HG02798 (cell line): ENCODE measurements at regions not wholly inside any gene's neighbourhood (a gene's known extent, or its start where the extent isn't known, plus 50 kb on each side); places are given as distances from the start of the nearest gene placed in this dataset.
"Not testable (repeated sequence)": the region's sequence is repeated elsewhere in the genome, so short reads cannot be mapped to it uniquely, and the experiment has no call there.

Source experiments
- ATAC-seq: cut with Tn5 transposase; IDR thresholded peaks from one replicate; pipeline ENCODE4 v1.9.1; 2021; ENCODE audit warnings: mild to moderate bottlenecking; ENCODE audit not compliant: unreplicated experiment, poor library complexity

- ATAC-seq: no peak
Measured at GRCh38 chr12:78568321-78569020, 296.1 kb upstream of the SYT1 start.

GRCh38 chr12:78571953-78572352 lies 292.6 kb upstream of the SYT1 start:
- no peak for ATAC-seq

DNA sequence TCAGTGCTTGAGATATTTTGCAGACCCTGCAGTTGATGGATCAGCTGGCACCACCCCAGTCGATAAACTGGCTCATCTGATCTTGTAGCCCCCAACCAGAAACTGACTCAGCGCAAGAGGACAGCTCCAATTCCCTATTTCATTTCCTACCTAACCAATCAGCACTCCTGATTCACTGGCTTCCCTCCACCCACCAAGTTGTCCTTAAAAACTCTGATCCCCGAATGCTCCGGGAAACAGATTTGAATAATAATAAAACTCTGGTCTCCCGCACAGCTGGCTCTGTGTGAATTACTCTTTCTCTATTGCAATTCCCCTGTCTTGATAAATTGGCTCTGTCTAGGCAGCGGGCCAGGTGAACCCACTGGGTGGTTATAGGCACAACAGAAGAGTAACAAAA lies 289.4 kb upstream of the SYT1 start:
- ATAC-seq: not testable (repeated sequence)

DNA sequence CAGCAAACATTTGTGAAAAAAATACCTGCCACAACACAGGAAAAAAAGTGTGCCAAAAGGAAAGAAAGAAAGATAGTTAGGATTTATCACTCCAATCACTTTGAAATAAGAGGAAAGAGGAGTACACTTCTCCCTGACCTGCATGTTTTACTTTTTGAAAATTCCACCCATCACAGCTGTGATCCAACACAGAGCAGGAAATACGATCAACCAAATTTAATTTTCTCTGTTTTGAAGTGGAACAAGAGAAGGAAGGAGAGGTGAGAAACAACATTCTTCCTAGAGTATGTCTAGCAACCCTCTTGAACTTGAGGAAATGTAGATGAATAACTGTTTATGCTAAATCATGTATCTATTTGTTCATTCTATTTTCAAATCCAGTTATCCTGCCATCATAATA lies 284.7 kb upstream of the SYT1 start:
- ATAC-seq: no peak

GRCh38 chr12:78580296-78580695 lies 284.3 kb upstream of the SYT1 start:
- ATAC-seq: no peak

GRCh38 chr12:78584695-78585094 lies 279.9 kb upstream of the SYT1 start:
- no peak for ATAC-seq

- ATAC-seq: no peak
Measured at GRCh38 chr12:78585132-78585531, 279.4 kb upstream of the SYT1 start.

- no peak for ATAC-seq
Measured at GRCh38 chr12:78586790-78587189, 277.8 kb upstream of the SYT1 start.

DNA sequence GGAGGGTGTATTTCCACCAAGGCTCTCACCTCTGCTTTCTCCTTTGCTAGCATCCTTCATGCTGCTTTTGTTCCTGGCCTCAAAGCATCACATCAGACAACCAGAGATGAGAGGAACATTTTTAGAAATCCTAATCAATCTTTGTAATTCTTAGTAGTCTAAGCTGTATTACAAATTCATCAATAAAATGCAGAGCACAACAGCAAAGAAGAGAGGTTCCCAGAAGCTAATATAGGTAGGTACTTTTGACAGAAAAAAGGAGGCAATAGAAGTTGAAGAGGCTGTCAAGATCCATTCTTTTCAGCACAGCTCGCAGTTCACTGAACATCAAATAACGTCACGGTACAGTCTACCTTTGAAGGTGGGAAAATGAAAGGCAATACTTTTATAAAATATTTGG lies 265.2 kb upstream of the SYT1 start:
- ATAC-seq: no peak

DNA sequence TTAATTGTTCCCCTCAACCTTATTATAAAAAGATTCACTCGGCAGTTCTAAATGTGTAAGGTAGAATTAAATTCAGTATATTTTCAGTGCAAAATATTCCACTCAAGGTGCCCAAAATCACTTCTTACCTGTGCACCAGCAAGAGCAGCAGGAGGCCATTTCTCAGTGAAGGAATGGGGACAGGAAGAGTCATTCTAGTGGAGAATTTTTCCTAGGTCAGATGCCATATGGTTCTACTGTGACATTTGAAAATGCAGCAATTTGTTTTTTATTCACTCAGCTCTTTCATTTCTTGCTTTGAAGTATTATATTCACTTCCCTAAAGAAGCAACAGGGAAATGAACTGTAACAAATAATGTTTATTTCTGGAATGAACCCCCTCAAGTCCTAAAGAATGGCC lies 264.0 kb upstream of the SYT1 start:
- no peak for ATAC-seq

- no peak for ATAC-seq
Measured at GRCh38 chr12:78611504-78611903, 253.1 kb upstream of the SYT1 start.

DNA sequence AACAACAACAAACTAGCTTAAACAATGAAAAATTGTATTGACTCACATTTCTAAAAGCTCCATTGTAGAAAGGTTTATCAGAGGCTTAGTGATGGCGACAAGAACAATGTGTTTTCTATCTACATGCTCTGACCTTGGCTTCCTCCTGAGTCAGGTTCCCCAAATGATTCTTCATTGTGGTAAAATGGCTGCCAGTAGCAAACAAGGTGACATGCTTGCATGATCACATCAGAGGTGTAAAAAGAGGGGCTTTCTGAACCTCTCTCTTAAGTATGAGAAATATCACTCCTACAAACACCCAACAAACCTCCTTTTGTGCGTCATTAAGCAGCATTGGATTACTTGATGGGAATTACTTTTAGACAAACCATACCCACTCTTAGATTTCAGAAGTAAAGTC lies 252.4 kb upstream of the SYT1 start:
- ATAC-seq: peak; percentile 46

GRCh38 chr12:78617683-78618082 lies 246.9 kb upstream of the SYT1 start:
- no peak for ATAC-seq

DNA sequence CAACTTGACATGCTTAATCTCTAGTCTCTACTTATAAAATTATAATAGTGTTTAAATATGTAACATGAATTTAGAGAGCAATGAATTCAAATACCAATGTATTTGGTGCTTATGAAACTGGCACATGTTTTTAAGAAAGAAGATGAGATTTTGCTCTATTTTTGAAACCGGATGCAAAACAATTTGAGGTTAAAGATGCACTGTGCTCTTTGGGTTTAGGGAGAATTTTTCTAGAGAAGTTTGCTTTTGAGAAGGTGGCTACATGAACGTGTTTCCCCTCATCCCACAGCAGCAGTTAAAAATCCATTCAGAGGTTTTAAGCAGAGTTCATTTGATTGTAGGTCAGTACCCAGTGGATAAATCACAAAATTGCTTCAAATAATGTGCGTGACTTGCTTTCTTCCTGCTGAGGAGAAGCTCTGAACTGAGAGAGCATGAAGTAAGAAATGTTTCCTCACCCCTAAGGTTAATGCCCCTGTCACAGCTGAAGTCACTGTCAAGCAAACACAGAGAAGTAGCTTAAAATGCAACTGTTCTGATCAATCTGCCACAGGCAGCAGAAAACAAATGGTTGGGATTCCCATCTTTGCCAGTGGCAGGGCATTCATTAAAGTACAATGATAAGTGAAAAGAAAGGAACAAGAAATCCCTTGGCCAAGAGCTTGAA lies 241.9 kb upstream of the SYT1 start:
- no peak for ATAC-seq

DNA sequence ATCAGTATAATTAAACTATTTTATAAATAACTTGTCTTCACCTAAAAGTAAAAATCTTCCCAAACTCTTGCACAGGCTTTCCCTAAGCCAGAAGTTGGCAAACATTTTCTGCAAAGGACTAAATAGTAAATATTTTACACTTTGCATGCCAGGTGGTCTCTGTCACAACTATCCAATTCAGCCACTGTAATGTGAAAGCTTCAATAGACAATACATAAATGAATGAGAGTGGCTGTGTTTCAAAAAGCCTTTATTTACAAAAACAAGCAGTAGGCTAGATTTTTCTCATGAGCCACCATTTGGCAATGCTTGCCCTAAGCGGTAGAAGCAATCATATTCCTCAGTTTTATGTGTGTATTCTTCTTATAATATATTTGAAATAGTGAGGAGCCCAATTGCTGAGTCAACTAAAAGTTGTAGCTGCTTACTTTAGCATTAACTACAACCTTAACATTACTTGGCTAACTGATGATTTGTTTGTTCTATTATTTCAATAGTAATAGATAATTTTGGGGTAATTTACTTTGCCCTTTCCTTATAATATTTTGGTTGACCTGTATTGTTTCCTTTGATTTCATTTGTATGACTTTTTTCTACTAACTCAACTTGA lies 236.0 kb upstream of the SYT1 start:
- ATAC-seq: no peak

GRCh38 chr12:78636231-78636855 lies 228.2 kb upstream of the SYT1 start:
- no peak for ATAC-seq

DNA sequence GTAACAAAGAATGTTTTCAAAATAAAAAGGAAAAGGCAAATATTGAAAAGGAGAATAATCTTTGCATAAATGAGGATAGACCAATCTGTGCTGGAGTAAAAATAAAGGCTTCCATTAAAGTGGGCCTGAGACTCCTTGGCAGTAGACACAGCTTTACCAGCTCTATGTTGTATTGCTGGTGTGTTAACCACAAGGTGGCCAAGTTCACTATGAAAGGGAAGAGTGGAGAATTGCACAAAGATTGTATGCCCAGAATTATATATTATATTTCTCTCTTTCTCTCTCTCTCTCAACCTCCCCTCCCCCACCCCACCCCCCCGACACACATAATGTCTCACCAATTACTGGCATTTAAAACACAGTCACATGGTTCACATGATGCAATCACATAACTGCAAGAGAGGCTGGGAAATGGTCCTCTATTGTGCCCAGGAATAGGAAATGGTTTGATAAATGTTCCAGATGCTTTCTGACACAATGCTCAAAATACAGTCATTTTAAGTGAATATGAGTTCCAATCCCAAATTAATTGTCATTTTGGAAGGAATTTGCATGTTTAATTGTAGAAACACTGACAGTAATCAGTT lies 222.6 kb upstream of the SYT1 start:
- ATAC-seq: no peak

DNA sequence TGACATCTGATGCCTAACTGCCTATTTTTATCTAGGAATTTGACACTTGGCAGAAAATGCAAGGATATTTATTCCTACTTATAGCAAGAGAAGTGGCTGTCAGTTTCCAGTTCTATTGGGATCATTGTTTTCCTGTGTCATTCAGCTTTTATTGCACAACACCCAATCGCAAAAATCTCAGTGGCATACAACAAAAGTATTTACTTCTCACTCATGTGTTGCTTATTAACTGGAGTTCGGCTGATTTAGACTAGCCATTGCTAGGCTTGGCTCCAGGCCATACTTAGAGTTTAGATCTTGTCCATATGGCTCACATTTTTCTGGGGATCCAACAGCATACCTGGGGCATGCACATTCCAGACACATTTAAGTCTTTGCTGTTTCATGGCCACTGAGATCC lies 218.6 kb upstream of the SYT1 start:
- ATAC-seq: no peak

- no peak for ATAC-seq
Measured at GRCh38 chr12:78651755-78652154, 212.8 kb upstream of the SYT1 start.

DNA sequence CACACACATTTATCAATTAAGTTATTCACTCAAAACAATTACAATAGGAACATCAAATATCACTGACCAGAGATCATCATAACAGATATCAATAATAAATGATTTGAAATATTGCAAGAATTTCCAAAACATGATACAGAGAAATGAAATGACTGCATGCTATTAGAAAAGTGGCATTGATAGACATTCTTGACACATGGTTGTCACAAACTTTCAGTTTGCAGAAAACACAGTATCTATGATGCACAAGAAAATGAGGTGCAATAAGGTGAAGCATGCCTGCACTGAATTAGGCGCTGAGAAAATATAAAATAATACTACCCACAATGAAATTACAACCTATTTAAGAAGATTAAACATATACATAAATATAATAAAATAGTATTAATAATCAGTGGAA lies 198.0 kb upstream of the SYT1 start:
- ATAC-seq: no peak

GRCh38 chr12:78671295-78671694 lies 193.3 kb upstream of the SYT1 start:
- ATAC-seq: no peak
